Colonic mucosa (tissue), 4 donors: ENCODE measurements at regions not wholly inside any gene's neighbourhood (a gene's known extent, or its start where the extent isn't known, plus 50 kb on each side); places are given as distances from the start of the nearest gene placed in this dataset.

Source experiments
- DNase-seq: peaks from one replicate; pipeline ENCODE4 v3.0.0-alpha.2; 2020
- H3K27ac ChIP-seq: fragments of 200-600 bp; one replicate; pipeline ENCODE4 v1.8.0; 2021
- H3K27me3 ChIP-seq: fragments of 200-600 bp; one replicate; pipeline ENCODE4 v1.8.0; 2021
- H3K36me3 ChIP-seq: fragments of 200-600 bp; one replicate; pipeline ENCODE4 v1.8.0; 2021
- H3K4me1 ChIP-seq: fragments of 200-600 bp; one replicate; pipeline ENCODE4 v1.8.0; 2021; ENCODE audit warnings: mild to moderate bottlenecking
- H3K4me3 ChIP-seq: fragments of 200-600 bp; one replicate; pipeline ENCODE4 v1.8.0; 2021
- H3K9ac ChIP-seq, 2 donors: one replicate each; pipeline ENCODE4 v1.7.0; 2013; ENCODE audit warnings: control low read depth in 2 of 2, low read depth in 2 of 2, low read length in 2 of 2
- H3K9me3 ChIP-seq: fragments of 200-600 bp; one replicate; pipeline ENCODE4 v1.8.0; 2021
- intact Hi-C: fragments of 100-400 bp; cut with DNase I; formaldehyde crosslinking; loops from one replicate; pipeline ENCODE4 v1.14.1; 2022
- TF ChIP-seq, protein P1 (sequence below): fragments of 200-600 bp; IDR thresholded peaks from one replicate; pipeline ENCODE4 v1.8.0; 2022; ENCODE audit warnings: antibody characterized with exemption, mild to moderate bottlenecking
- donor health status: healthy.
- donor health status: DM: no; HTN: no; CAD: no.
- donor health status: DM: no; HTN: no; CAD: no.

GRCh38 chr6:40928307-40928706 lies 110.7 kb downstream of the UNC5CL start:
- TF ChIP-seq, protein P1, sequence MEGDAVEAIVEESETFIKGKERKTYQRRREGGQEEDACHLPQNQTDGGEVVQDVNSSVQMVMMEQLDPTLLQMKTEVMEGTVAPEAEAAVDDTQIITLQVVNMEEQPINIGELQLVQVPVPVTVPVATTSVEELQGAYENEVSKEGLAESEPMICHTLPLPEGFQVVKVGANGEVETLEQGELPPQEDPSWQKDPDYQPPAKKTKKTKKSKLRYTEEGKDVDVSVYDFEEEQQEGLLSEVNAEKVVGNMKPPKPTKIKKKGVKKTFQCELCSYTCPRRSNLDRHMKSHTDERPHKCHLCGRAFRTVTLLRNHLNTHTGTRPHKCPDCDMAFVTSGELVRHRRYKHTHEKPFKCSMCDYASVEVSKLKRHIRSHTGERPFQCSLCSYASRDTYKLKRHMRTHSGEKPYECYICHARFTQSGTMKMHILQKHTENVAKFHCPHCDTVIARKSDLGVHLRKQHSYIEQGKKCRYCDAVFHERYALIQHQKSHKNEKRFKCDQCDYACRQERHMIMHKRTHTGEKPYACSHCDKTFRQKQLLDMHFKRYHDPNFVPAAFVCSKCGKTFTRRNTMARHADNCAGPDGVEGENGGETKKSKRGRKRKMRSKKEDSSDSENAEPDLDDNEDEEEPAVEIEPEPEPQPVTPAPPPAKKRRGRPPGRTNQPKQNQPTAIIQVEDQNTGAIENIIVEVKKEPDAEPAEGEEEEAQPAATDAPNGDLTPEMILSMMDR, result no peak
- Histone ChIP-seq H3K27me3 (no peaks in the 10 kb centered on the region), H3K27ac (no peak overlapping the region), H3K9ac (no peak overlapping the region), H3K9me3 (no peaks in the 10 kb centered on the region), H3K4me1 (no peaks in the 10 kb centered on the region), H3K4me3 (no peak overlapping the region), H3K36me3 (no peaks in the 10 kb centered on the region)
- DNase-seq, result no peak
- intact Hi-C loops, result no loop called here

GRCh38 chr6:40925341-40925740 lies 113.7 kb downstream of the UNC5CL start:
- H3K9me3 ChIP-seq, result no peaks in the 10 kb centered on the region
- H3K4me1 ChIP-seq, result no peaks in the 10 kb centered on the region
- H3K4me3 ChIP-seq, result no peak overlapping the region
- TF ChIP-seq, protein P1, result no peak
- intact Hi-C loops, result no loop called here
- no peak overlapping the region for H3K9ac ChIP-seq
- H3K27me3 ChIP-seq, result no peaks in the 10 kb centered on the region
- DNase-seq, result no peak
- no peaks in the 10 kb centered on the region for H3K36me3 ChIP-seq
- H3K27ac ChIP-seq, result no peak overlapping the region

DNA sequence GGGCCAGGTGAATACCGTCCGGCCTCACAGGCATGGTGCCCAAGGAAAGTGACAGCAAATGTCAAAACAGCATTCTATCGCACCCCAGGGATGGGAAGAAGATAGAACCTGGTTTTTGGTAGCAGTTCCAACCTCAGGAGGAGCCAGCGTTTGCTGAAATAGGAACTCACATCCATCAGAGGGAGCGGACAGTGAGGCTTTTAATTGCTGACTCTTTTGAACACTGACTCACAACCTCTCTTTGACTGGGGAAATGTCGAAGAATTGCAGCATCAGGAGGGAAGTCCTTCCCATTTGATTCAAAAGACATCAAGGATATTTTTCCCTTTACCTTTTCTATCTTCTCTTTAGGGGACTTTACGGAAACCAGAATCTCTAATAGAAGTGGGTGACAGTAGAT lies 114.2 kb downstream of the UNC5CL start:
- TF ChIP-seq, protein P1, result no peak
- Histone ChIP-seq H3K9me3 (no peaks in the 10 kb centered on the region), H3K27ac (no peak overlapping the region), H3K27me3 (no peaks in the 10 kb centered on the region), H3K4me1 (no peaks in the 10 kb centered on the region), H3K4me3 (no peak overlapping the region), H3K9ac (no peak overlapping the region), H3K36me3 (no peaks in the 10 kb centered on the region)
- DNase-seq, result no peak
- intact Hi-C loops, result no loop called here

DNA sequence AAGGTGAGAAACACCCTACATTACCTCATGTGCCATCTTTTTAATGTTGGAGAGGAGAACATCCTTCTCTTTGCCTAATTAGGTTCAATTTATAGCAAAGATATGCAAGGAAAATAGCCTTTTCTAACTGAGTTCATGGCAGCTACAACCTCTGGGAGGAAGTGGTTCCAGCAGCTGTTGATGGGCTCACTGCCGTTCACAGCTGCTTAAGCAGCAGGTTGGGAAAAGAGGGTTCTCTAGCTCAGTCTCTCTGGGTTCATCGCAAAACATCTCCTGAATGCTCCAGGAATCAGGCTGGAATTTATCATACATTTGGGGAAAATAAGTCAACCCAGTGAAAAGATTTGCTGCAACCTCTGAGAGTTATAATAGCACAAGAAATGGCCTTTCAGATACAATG lies 115.1 kb downstream of the UNC5CL start:
- Histone ChIP-seq H3K4me3 (no peak overlapping the region), H3K4me1 (no peaks in the 10 kb centered on the region), H3K9ac (no peak overlapping the region), H3K9me3 (no peaks in the 10 kb centered on the region), H3K27me3 (no peaks in the 10 kb centered on the region), H3K36me3 (no peaks in the 10 kb centered on the region), H3K27ac (no peak overlapping the region)
- TF ChIP-seq, protein P1, result no peak
- DNase-seq, result no peak
- intact Hi-C loops, result no loop called here

DNA sequence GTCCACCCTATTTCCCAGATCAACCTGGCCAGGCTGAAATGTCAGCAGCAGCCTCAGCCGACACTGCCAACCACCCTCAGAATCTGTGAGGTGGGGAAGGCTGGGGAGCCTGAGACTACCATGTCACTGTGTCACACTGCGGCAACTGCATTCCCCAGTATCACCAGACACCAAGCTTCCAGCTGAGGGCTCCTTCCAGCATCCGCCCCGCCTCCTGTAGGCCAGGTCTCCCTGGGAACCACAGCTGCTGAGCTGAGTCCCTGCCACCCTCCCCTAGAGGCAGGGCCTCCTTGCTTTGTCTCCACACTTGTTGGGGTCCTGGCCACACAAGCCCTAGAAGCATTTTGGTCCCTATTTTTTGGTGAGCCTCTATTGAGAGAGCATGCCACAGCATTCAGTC lies 115.7 kb downstream of the UNC5CL start:
- no peaks in the 10 kb centered on the region for H3K27me3 ChIP-seq
- no peaks in the 10 kb centered on the region for H3K4me1 ChIP-seq
- H3K27ac ChIP-seq, result no peak overlapping the region
- H3K4me3 ChIP-seq, result no peak overlapping the region
- intact Hi-C loops, result no loop called here
- H3K36me3 ChIP-seq, result no peaks in the 10 kb centered on the region
- H3K9ac ChIP-seq, result no peak overlapping the region
- H3K9me3 ChIP-seq, result no peaks in the 10 kb centered on the region
- TF ChIP-seq, protein P1, result no peak
- DNase-seq, result no peak

GRCh38 chr6:40922281-40922680 lies 116.7 kb downstream of the UNC5CL start:
- Histone ChIP-seq H3K27me3 (no peaks in the 10 kb centered on the region), H3K4me3 (no peak overlapping the region), H3K4me1 (no peaks in the 10 kb centered on the region), H3K9ac (no peak overlapping the region), H3K36me3 (no peaks in the 10 kb centered on the region), H3K27ac (no peak overlapping the region), H3K9me3 (no peaks in the 10 kb centered on the region)
- intact Hi-C loops, result no loop called here
- DNase-seq, result no peak
- TF ChIP-seq, protein P1, result no peak
